ENCODE measurements at regions not wholly inside any gene's neighbourhood (a gene's known extent, or its start where the extent isn't known, plus 50 kb on each side); places are given as distances from the start of the nearest gene placed in this dataset.
A peak's percentile ranks its signal among the peaks of the same experiment; 100 is the strongest.

DNA sequence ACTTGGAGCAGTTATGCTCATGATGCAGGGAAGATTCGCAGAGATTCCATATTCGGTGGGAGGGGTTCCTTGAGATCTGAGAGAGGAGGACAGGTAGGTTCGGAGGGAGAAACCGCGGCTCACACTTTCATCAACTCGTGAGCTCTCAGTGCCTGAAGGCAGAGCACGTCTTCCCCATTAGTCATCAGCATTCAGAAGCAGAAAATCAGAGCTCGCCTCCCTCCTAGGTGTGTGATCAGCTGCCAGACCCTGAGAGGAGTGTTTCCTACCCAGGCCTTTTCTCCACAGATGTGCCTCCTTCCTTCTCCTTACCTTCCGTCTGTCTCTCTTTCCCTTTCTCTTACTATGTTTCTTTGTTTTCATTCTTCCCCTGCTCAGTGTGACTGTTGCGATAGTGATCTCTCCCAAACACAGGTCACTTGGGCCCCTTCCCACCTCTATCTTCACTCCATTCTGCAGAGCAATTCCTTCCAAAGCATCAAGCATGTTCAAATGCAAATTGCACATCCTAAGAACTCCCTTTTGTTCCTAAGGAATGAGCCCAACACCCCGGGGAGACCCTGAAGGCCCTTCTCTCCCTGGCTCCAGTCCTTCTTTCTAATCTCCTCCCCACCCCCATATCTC, 389.5 kb downstream of the UQCRFS1 start:
- Histone ChIP-seq H2BK20ac (ENCODE audit: low read depth, low read length, poor library complexity, severe bottlenecking) (no peak overlapping the region), H3K9me3 (ENCODE audit: control insufficient read depth, low read depth, low read length) (no peaks in the 10 kb centered on the region), H3K23ac (ENCODE audit: insufficient read length, low read depth, low read length) (no peak overlapping the region), H2AFZ (ENCODE audit: low read length) (peak overlapping the region; percentile 59), H2AK5ac (ENCODE audit: insufficient read length, low read length) (no peak overlapping the region), H3K4me2 (ENCODE audit: insufficient read depth, insufficient read length, low read length) (peak overlapping the region; percentile 34), H2BK120ac (ENCODE audit: low read depth, low read length, poor library complexity, severe bottlenecking) (no peak overlapping the region), H4K91ac (ENCODE audit: insufficient read length, low read depth, low read length) (no peak overlapping the region), H4K8ac (replicated peaks; ENCODE audit: insufficient read length, low read depth, low read length) (peak overlapping the region; percentile 80), H3K23me2 (ENCODE audit: insufficient read length, low read depth, low read length, poor library complexity, severe bottlenecking) (peaks cover 2% of the 10 kb centered on the region), H4K5ac (ENCODE audit: insufficient read length, low read depth, low read length) (no peak overlapping the region), H3K4me1 (ENCODE audit: insufficient read depth, low read length) (peaks cover 10% of the 10 kb centered on the region; the same call in 1 of the 2 replicates), H3K56ac (ENCODE audit: insufficient read length, low read depth, low read length) (no peak overlapping the region), H3K27ac (ENCODE audit: insufficient read length, low read depth, low read length) (peak overlapping the region; percentile 35), H3K27me3 (ENCODE audit: insufficient read depth, low read length) (no peaks in the 10 kb centered on the region), H4K20me1 (ENCODE audit: control insufficient read depth, insufficient read depth, insufficient read length) (no peaks in the 10 kb centered on the region), H3T11ph (ENCODE audit: low read length) (no peak overlapping the region), H3K14ac (ENCODE audit: insufficient read depth, low read length) (peak overlapping the region; percentile 87; the same call in 1 of the 2 replicates), H3K9ac (ENCODE audit: extremely low read depth, insufficient read length, low read length) (no peak overlapping the region), H3K4ac (ENCODE audit: low read depth, low read length) (no peak overlapping the region), H2BK5ac (ENCODE audit: insufficient read length, low read length) (no peak overlapping the region), H3K79me2 (ENCODE audit: insufficient read depth, low read length) (no peaks in the 10 kb centered on the region), H3K79me1 (ENCODE audit: insufficient read depth, low read depth, low read length, poor library complexity, severe bottlenecking) (no peaks in the 10 kb centered on the region), H2BK15ac (ENCODE audit: low read depth, low read length) (no peak overlapping the region), H3K18ac (ENCODE audit: insufficient read length, low read depth, low read length) (peak overlapping the region; percentile 89), H2BK12ac (ENCODE audit: insufficient read length, low read depth, low read length) (no peak overlapping the region)
- Mint-ChIP-seq H3K27me3 (ENCODE audit: low read depth) (peaks cover 7% of the 10 kb centered on the region), H3K9me3 (peaks cover 4 to 8% of the 10 kb centered on the region in 2 experiments; a peak in 2 of 5 replicates), H3K4me1 (peaks cover 24 to 34% of the 10 kb centered on the region in 2 experiments), H3K4me3 (peak overlapping the region; percentile 9 to 22), H3K36me3 (ENCODE audit: insufficient read depth in 1 of 3, low read depth in 3 of 3) (peaks cover 0 to 9% (median 0%) of the 10 kb centered on the region in 3 experiments; a peak in 4 of 7 replicates), H3K27ac (peak overlapping the region in 2 of 3 experiments; percentile 89 to 92; a peak in 4 of 7 replicates)
- DNase-seq: peak; percentile 44
- TF ChIP-seq, protein P1, sequence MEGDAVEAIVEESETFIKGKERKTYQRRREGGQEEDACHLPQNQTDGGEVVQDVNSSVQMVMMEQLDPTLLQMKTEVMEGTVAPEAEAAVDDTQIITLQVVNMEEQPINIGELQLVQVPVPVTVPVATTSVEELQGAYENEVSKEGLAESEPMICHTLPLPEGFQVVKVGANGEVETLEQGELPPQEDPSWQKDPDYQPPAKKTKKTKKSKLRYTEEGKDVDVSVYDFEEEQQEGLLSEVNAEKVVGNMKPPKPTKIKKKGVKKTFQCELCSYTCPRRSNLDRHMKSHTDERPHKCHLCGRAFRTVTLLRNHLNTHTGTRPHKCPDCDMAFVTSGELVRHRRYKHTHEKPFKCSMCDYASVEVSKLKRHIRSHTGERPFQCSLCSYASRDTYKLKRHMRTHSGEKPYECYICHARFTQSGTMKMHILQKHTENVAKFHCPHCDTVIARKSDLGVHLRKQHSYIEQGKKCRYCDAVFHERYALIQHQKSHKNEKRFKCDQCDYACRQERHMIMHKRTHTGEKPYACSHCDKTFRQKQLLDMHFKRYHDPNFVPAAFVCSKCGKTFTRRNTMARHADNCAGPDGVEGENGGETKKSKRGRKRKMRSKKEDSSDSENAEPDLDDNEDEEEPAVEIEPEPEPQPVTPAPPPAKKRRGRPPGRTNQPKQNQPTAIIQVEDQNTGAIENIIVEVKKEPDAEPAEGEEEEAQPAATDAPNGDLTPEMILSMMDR (conservative IDR thresholded peaks at IDR 0.05): no peak
- WGBS (ENCODE audit: extremely low coverage, insufficient read length, low lambda C conversion rate): no CpG with 5 or more reads among the region's 11 CpGs
